Activated CD8-positive, alpha-beta T cell treated with anti-CD3 and anti-CD28 coated beads, Interleukin-2, amount 10 ng/mL, durations not matched to agents 7 days and 5 days (primary cell): ENCODE measurements at regions not wholly inside any gene's neighbourhood (a gene's known extent, or its start where the extent isn't known, plus 50 kb on each side); places are given as distances from the start of the nearest gene placed in this dataset.
"Not testable (repeated sequence)": the region's sequence is repeated elsewhere in the genome, so short reads cannot be mapped to it uniquely, and the experiment has no call there.

Source experiments
- ATAC-seq: fragments of 150-1000 bp; cut with Tn5 transposase; one replicate; pipeline ENCODE4 v1.10.0; 2021; ENCODE audit warnings: moderate library complexity
- CTCF ChIA-PET: fragments of 350-600 bp; sonication (Branson Sonifier 250); formaldehyde crosslinking; loops from one replicate; lab custom pipeline; 2021; ENCODE audit warnings: antibody characterized with exemption; lab: Charles Lee
- POLR2A ChIA-PET: fragments of 350-600 bp; sonication (Branson Sonifier 250); formaldehyde crosslinking; loops from one replicate; lab custom pipeline; 2021; ENCODE audit warnings: antibody characterized with exemption; lab: Charles Lee
- DNase-seq: peaks from one replicate; pipeline ENCODE4 v3.0.0-alpha.2; 2020
- H3K27ac Mint-ChIP-seq: one replicate; pipeline ENCODE4 v1.8.0; 2021; ENCODE audit warnings: mild to moderate bottlenecking, mixed read lengths
- H3K27me3 Mint-ChIP-seq: one replicate; pipeline ENCODE4 v1.8.0; 2021; ENCODE audit warnings: low read depth, mixed read lengths
- H3K36me3 Mint-ChIP-seq: one replicate; pipeline ENCODE4 v1.8.0; 2021; ENCODE audit warnings: low read depth, mixed read lengths
- H3K4me1 Mint-ChIP-seq: one replicate; pipeline ENCODE4 v1.8.0; 2021; ENCODE audit warnings: low read depth, mixed read lengths
- H3K4me3 Mint-ChIP-seq: one replicate; pipeline ENCODE4 v1.8.0; 2021; ENCODE audit warnings: mild to moderate bottlenecking, mixed read lengths
- H3K9me3 Mint-ChIP-seq: one replicate; pipeline ENCODE4 v1.8.0; 2022; ENCODE audit warnings: mixed read lengths; ENCODE audit not compliant: insufficient read depth

DNA sequence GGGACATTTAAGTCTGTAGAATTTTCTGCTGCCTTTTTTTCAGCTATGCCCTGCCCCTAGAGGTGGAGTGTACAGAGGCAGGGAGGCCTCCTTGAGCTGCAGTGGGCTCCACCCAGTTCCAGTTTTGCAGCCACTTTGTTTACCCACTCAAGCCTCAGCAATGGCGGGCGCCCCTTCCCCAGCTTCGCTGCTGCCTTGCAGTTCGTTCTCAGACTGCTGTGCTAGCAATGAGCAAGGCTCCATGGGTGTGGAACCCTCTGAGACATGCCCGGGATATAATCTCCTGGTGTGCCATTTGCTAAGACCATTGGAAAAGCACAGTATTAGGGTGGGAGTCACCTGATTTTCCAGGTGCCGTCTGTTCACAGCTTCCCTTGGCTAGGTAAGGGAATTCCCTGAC is 68.0 kb upstream of the SEMA3E start:
- H3K4me3 Mint-ChIP-seq, H3K27me3 Mint-ChIP-seq, H3K36me3 Mint-ChIP-seq, POLR2A ChIA-PET, H3K4me1 Mint-ChIP-seq, DNase-seq, H3K9me3 Mint-ChIP-seq, ATAC-seq, CTCF ChIA-PET, H3K27ac Mint-ChIP-seq: not testable (repeated sequence)

DNA sequence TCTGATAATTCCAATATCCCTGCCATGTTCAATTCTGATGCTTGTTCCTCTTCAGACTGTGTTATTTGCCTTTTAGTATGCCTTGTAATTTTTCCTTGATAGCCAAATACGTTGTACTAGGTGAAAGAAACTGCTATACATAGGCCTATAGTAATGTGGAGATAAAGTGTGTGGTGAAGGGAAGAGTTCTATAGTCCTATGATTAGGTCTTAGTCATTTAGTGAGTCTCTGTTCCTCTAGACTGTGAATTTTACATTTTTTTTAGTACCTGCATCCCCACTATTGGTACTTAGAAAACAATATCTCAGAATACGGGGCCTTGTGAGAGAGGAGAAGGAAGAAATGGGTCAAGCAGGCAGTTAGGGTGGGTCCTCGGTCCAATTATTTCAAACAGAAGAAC is 59.6 kb upstream of the SEMA3E start:
- DNase-seq (no peak), ATAC-seq (no peak)
- Mint-ChIP-seq H3K27ac (no peak overlapping the region), H3K27me3 (no peaks in the 10 kb centered on the region), H3K9me3 (peaks cover 3% of the 10 kb centered on the region), H3K4me3 (no peak overlapping the region), H3K36me3 (no peaks in the 10 kb centered on the region), H3K4me1 (no peaks in the 10 kb centered on the region)
- CTCF ChIA-PET: no interaction called here
- POLR2A ChIA-PET: no interaction called here

GRCh38 chr7:83704564-83704963 is 55.6 kb upstream of the SEMA3E start:
- no peaks in the 10 kb centered on the region for H3K4me1 Mint-ChIP-seq
- H3K27me3 Mint-ChIP-seq: no peaks in the 10 kb centered on the region
- no peak overlapping the region for H3K27ac Mint-ChIP-seq
- DNase-seq (no peak), ATAC-seq (no peak)
- ChIA-PET CTCF (no interaction called here), POLR2A (no interaction called here)
- no peak overlapping the region for H3K4me3 Mint-ChIP-seq
- no peaks in the 10 kb centered on the region for H3K36me3 Mint-ChIP-seq
- peaks cover 2% of the 10 kb centered on the region for H3K9me3 Mint-ChIP-seq

DNA sequence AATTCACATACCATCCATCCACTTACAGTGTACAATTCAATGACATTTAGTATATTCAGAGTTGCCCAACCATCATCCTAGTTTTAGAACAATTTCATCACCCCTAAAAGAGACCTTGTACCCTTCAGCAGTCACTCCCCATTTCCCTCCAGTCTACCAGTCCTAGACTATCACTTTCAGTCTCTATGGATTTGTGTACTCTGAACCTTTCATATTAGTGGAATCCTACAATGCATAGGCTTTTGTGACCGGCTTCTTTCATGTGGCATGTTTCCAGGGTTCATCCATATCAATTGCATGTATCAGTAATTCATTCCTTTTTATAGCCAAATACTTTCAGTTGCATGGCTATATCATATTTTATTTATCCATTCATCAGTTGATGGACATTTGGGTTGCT is 53.5 kb upstream of the SEMA3E start:
- ATAC-seq: no peak
- H3K27ac Mint-ChIP-seq: no peak overlapping the region
- ChIA-PET CTCF (no interaction called here), POLR2A (no interaction called here)
- H3K36me3 Mint-ChIP-seq: no peaks in the 10 kb centered on the region
- peaks cover 7% of the 10 kb centered on the region for H3K9me3 Mint-ChIP-seq
- no peak for DNase-seq
- no peaks in the 10 kb centered on the region for H3K4me1 Mint-ChIP-seq
- no peak overlapping the region for H3K4me3 Mint-ChIP-seq
- H3K27me3 Mint-ChIP-seq: no peaks in the 10 kb centered on the region

- Mint-ChIP-seq H3K4me3 (no peak overlapping the region), H3K27me3 (no peaks in the 10 kb centered on the region), H3K27ac (no peak overlapping the region), H3K4me1 (no peaks in the 10 kb centered on the region), H3K9me3 (peaks cover 7% of the 10 kb centered on the region), H3K36me3 (no peaks in the 10 kb centered on the region)
- ATAC-seq (no peak), DNase-seq (no peak)
- ChIA-PET POLR2A (no interaction called here), CTCF (no interaction called here)
These were observed 52.8 kb upstream of the SEMA3E start for GRCh38 chr7:83701736-83702135.
